AG04450 (cell line): ENCODE measurements at regions not wholly inside any gene's neighbourhood (a gene's known extent, or its start where the extent isn't known, plus 50 kb on each side); places are given as distances from the start of the nearest gene placed in this dataset.
A peak's percentile ranks its signal among the peaks of the same experiment; 100 is the strongest.

Source experiments
- CTCF ChIA-PET: fragments of 300-600, 350-600 bp; formaldehyde crosslinking; extraction: SDS; loops from one replicate; lab custom pipeline; 2022; ENCODE audit warnings: antibody characterized with exemption, inconsistent platforms; lab: Charles Lee
- POLR2A ChIA-PET: fragments of 350-600 bp; formaldehyde crosslinking; extraction: SDS; loops from one replicate; lab custom pipeline; 2021; ENCODE audit warnings: antibody characterized with exemption, inconsistent platforms; lab: Yijun Ruan, JAX
- DNase-seq: peaks from one replicate; pipeline ENCODE4 v3.0.0-alpha.2; 2011; ENCODE audit warnings: low read depth, low spot score
- H3K27ac ChIP-seq: one replicate; pipeline ENCODE4 v1.5.1; 2012; ENCODE audit warnings: low read depth, low read length, control low read depth
- H3K27me3 ChIP-seq: one replicate; pipeline ENCODE4 v1.6.0; 2012; ENCODE audit warnings: low read length; ENCODE audit not compliant: control insufficient read depth, insufficient read depth
- H3K4me3 ChIP-seq: 2 replicates; pipeline ENCODE4 v1.5.1; 2011; ENCODE audit warnings: mild to moderate bottlenecking, low read depth, low read length, control low read depth
- H3K9me3 ChIP-seq: 2 replicates; pipeline ENCODE4 v1.5.1; 2012; ENCODE audit warnings: low read length; ENCODE audit not compliant: control insufficient read depth, insufficient read depth
- CTCF ChIP-seq: IDR thresholded peaks from 2 replicates; pipeline ENCODE4 v1.5.1; 2011; ENCODE audit warnings: low read depth, low read length, control low read depth, inconsistent platforms

- Histone ChIP-seq H3K9me3 (no peaks in the 10 kb centered on the region), H3K27ac (no peak overlapping the region), H3K27me3 (no peaks in the 10 kb centered on the region), H3K4me3 (no peak overlapping the region)
- ChIA-PET POLR2A (no interaction called here), CTCF (interaction anchor here (2.0 kb wide), 1 partner anchor 597 kb away, joined by 4 read pairs; no protein-coding TSS in a partner anchor)
- no peak for TF ChIP-seq CTCF
- no peak for DNase-seq
These were observed 228.9 kb downstream of the ALDH8A1 start for GRCh38 chr6:134721060-134721405.

GRCh38 chr6:134720353-134721059 lies 229.4 kb downstream of the ALDH8A1 start:
- H3K9me3 ChIP-seq, result no peaks in the 10 kb centered on the region
- DNase-seq, result no peak
- no peaks in the 10 kb centered on the region for H3K27me3 ChIP-seq
- ChIA-PET CTCF (interaction anchor here (1.3 kb wide), 1 partner anchor 162 kb away, joined by 3 read pairs; no protein-coding TSS in a partner anchor), POLR2A (no interaction called here)
- no peak overlapping the region for H3K4me3 ChIP-seq
- no peak for TF ChIP-seq CTCF
- peak overlapping the region; percentile 43 for H3K27ac ChIP-seq

GRCh38 chr6:134719911-134720310 lies 230.0 kb downstream of the ALDH8A1 start:
- Histone ChIP-seq H3K27ac (no peak overlapping the region), H3K27me3 (no peaks in the 10 kb centered on the region), H3K4me3 (no peak overlapping the region), H3K9me3 (no peaks in the 10 kb centered on the region)
- ChIA-PET CTCF (interaction anchor here (1.3 kb wide), 1 partner anchor 163 kb away, joined by 3 read pairs; no protein-coding TSS in a partner anchor), POLR2A (interaction anchor here (0.7 kb wide), 1 partner anchor 46 kb away, joined by 3 read pairs; no protein-coding TSS in a partner anchor)
- TF ChIP-seq CTCF, result no peak
- DNase-seq, result no peak

- Histone ChIP-seq H3K9me3 (peaks cover 4% of the 10 kb centered on the region), H3K4me3 (no peak overlapping the region), H3K27me3 (no peaks in the 10 kb centered on the region), H3K27ac (no peak overlapping the region)
- ChIA-PET CTCF (interaction anchor here (0.7 to 1.3 kb wide), 2 partner anchors 34 to 164 kb away, joined by 3 read pairs; no protein-coding TSS in a partner anchor), POLR2A (interaction anchor here (0.7 kb wide), 1 partner anchor 46 kb away, joined by 3 read pairs; no protein-coding TSS in a partner anchor)
- no peak for DNase-seq
- TF ChIP-seq CTCF, result no peak
These were observed 230.6 kb downstream of the ALDH8A1 start for GRCh38 chr6:134719286-134719685.

GRCh38 chr6:134714679-134715078 lies 235.2 kb downstream of the ALDH8A1 start:
- H3K4me3 ChIP-seq, result no peak overlapping the region
- no peak for DNase-seq
- TF ChIP-seq CTCF, result no peak
- peaks cover 4% of the 10 kb centered on the region for H3K9me3 ChIP-seq
- ChIA-PET POLR2A (no interaction called here), CTCF (no interaction called here)
- H3K27ac ChIP-seq, result no peak overlapping the region
- no peaks in the 10 kb centered on the region for H3K27me3 ChIP-seq
